ENCODE measurements at regions not wholly inside any gene's neighbourhood (a gene's known extent, or its start where the extent isn't known, plus 50 kb on each side); places are given as distances from the start of the nearest gene placed in this dataset.

DNA sequence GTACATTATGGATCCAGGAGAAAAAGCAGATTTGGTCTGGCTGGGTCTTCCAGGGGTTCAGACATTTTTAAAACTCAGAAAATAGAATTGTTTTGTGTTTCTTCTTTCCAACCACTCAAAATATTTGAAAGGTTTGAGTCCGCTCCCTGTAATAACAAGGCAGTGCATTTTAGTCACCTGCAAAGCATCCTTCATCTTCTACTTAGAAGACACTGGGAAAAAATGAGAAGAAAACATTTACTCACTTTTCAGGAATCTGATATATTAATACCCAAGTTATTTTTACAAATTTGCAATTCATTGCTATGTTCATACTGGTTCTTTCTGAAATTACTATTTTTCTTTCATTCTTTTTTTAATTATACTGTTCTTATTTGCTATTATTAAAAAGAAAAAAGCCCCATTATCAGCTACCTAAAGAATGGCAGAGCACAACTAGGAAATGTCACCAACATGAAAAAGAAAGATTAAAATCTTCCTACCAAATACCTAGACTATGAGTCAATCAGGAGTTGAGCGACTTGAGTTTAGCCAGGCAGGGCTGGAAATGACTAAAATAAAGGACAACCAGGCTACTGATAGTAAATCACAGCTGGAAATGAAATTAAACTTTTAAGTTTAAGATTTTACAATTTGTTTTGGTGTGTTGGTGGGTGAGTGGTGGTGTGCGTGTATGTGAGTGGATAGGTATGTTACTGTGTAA, 280.3 kb upstream of the THBS1 start:
- Histone ChIP-seq H3F3A (replicated peaks; ENCODE audit: insufficient read depth) (peaks cover 47% of the 10 kb centered on the region), H3K36me3 (replicated peaks in 1 of 2; ENCODE audit: control insufficient read depth in 1 of 2, insufficient read depth in 2 of 2, low read length in 1 of 2) (no peaks in the 10 kb centered on the region), H3K9me3 (no peaks in the 10 kb centered on the region), H3K4me2 (peak overlapping the region; percentile 38), H3K4me1 (ENCODE audit: control insufficient read depth in 1 of 2, insufficient read depth in 2 of 2, low read depth in 1 of 2, low read length in 1 of 2) (peaks cover 9 to 14% of the 10 kb centered on the region in 2 experiments), H2AFZ (ENCODE audit: low read depth) (no peak overlapping the region), H3K27me3 (ENCODE audit: insufficient read depth) (no peaks in the 10 kb centered on the region), H3K4me3 (ENCODE audit: low read depth in 2 of 2, low read length in 1 of 2) (no peak overlapping the region), H3K9ac (peak overlapping the region; percentile 59), H3K27ac (ENCODE audit: low read depth in 2 of 2, low read length in 1 of 2) (peak overlapping the region; percentile 87 to 95; a peak in 3 of 4 replicates), H4K20me1 (ENCODE audit: insufficient read depth) (no peaks in the 10 kb centered on the region), H3K79me2 (ENCODE audit: insufficient read depth) (no peaks in the 10 kb centered on the region), H3K9me2 (no peaks in the 10 kb centered on the region)
- DNase-seq: no peak
- ChIA-PET POLR2A (no interaction called here), CTCF (no interaction called here)
- WGBS (ENCODE audit: low lambda C conversion rate): 12% methylated on average over 3 of the region's 3 CpGs
- no peak for TF ChIP-seq RFX5 (IDR thresholded peaks at IDR 0.05; ENCODE audit: low read length)
- peak; percentile 89 for TF ChIP-seq FOXM1 (IDR thresholded peaks at IDR 0.05; ENCODE audit: low read depth)
- TF ChIP-seq, protein P1, sequence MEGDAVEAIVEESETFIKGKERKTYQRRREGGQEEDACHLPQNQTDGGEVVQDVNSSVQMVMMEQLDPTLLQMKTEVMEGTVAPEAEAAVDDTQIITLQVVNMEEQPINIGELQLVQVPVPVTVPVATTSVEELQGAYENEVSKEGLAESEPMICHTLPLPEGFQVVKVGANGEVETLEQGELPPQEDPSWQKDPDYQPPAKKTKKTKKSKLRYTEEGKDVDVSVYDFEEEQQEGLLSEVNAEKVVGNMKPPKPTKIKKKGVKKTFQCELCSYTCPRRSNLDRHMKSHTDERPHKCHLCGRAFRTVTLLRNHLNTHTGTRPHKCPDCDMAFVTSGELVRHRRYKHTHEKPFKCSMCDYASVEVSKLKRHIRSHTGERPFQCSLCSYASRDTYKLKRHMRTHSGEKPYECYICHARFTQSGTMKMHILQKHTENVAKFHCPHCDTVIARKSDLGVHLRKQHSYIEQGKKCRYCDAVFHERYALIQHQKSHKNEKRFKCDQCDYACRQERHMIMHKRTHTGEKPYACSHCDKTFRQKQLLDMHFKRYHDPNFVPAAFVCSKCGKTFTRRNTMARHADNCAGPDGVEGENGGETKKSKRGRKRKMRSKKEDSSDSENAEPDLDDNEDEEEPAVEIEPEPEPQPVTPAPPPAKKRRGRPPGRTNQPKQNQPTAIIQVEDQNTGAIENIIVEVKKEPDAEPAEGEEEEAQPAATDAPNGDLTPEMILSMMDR (IDR thresholded peaks at IDR 0.05): no peak
- TF ChIP-seq NFIC (IDR thresholded peaks at IDR 0.05; ENCODE audit: borderline replicate concordance): peak; percentile 82
- TF ChIP-seq, protein P2, sequence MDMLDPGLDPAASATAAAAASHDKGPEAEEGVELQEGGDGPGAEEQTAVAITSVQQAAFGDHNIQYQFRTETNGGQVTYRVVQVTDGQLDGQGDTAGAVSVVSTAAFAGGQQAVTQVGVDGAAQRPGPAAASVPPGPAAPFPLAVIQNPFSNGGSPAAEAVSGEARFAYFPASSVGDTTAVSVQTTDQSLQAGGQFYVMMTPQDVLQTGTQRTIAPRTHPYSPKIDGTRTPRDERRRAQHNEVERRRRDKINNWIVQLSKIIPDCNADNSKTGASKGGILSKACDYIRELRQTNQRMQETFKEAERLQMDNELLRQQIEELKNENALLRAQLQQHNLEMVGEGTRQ (IDR thresholded peaks at IDR 0.05; ENCODE audit: borderline replicate concordance, low read depth, low read length): no peak
- peak; percentile 12; the same call in 1 of the 2 replicates for TF ChIP-seq YY1 (IDR thresholded peaks at IDR 0.05; ENCODE audit: low read depth)
- peak; percentile 97 for TF ChIP-seq TEAD4 (IDR thresholded peaks at IDR 0.05; ENCODE audit: borderline replicate concordance, insufficient read depth)
- peak; percentile 72; the same call in 1 of the 2 replicates for TF ChIP-seq MEF2A (IDR thresholded peaks at IDR 0.05; ENCODE audit: borderline replicate concordance, low read depth)
- peak; percentile 99 for TF ChIP-seq TCF12 (IDR thresholded peaks at IDR 0.05)
- TF ChIP-seq SMC3 (IDR thresholded peaks at IDR 0.05; ENCODE audit: low read depth, low read length): no peak
- no peak for TF ChIP-seq GABPA (IDR thresholded peaks at IDR 0.05; ENCODE audit: low read depth)
- TF ChIP-seq POLR2AphosphoS5 (IDR thresholded peaks at IDR 0.05; ENCODE audit: low read depth, low read length): peak; percentile 90; the same call in 1 of the 2 replicates
- TF ChIP-seq, protein P3, sequence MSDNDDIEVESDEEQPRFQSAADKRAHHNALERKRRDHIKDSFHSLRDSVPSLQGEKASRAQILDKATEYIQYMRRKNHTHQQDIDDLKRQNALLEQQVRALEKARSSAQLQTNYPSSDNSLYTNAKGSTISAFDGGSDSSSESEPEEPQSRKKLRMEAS (IDR thresholded peaks at IDR 0.05; ENCODE audit: low read depth): peak; percentile 35; the same call in 1 of the 2 replicates
- TF ChIP-seq FOXJ3 (CRISPR knock-in tag; IDR thresholded peaks at IDR 0.05): no peak
- TF ChIP-seq, protein P4, sequence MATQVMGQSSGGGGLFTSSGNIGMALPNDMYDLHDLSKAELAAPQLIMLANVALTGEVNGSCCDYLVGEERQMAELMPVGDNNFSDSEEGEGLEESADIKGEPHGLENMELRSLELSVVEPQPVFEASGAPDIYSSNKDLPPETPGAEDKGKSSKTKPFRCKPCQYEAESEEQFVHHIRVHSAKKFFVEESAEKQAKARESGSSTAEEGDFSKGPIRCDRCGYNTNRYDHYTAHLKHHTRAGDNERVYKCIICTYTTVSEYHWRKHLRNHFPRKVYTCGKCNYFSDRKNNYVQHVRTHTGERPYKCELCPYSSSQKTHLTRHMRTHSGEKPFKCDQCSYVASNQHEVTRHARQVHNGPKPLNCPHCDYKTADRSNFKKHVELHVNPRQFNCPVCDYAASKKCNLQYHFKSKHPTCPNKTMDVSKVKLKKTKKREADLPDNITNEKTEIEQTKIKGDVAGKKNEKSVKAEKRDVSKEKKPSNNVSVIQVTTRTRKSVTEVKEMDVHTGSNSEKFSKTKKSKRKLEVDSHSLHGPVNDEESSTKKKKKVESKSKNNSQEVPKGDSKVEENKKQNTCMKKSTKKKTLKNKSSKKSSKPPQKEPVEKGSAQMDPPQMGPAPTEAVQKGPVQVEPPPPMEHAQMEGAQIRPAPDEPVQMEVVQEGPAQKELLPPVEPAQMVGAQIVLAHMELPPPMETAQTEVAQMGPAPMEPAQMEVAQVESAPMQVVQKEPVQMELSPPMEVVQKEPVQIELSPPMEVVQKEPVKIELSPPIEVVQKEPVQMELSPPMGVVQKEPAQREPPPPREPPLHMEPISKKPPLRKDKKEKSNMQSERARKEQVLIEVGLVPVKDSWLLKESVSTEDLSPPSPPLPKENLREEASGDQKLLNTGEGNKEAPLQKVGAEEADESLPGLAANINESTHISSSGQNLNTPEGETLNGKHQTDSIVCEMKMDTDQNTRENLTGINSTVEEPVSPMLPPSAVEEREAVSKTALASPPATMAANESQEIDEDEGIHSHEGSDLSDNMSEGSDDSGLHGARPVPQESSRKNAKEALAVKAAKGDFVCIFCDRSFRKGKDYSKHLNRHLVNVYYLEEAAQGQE (IDR thresholded peaks at IDR 0.05; ENCODE audit: low read depth, low read length): 0 out of 2 replicates have a peak, but pooled peaks have one; percentile 42
- peak; percentile 47 to 97; a peak in 3 of 4 replicates for TF ChIP-seq EP300 (IDR thresholded peaks at IDR 0.05; ENCODE audit: borderline replicate concordance in 1 of 2, low read depth in 1 of 2, low read length in 1 of 2)
- TF ChIP-seq, protein P5, sequence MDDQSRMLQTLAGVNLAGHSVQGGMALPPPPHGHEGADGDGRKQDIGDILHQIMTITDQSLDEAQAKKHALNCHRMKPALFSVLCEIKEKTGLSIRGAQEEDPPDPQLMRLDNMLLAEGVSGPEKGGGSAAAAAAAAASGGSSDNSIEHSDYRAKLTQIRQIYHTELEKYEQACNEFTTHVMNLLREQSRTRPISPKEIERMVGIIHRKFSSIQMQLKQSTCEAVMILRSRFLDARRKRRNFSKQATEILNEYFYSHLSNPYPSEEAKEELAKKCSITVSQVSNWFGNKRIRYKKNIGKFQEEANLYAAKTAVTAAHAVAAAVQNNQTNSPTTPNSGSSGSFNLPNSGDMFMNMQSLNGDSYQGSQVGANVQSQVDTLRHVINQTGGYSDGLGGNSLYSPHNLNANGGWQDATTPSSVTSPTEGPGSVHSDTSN (IDR thresholded peaks at IDR 0.05): peak; percentile 96
- TF ChIP-seq NRF1 (IDR thresholded peaks at IDR 0.05; ENCODE audit: low read depth, low read length): no peak
- TF ChIP-seq GATA2 (CRISPR knock-in tag; IDR thresholded peaks at IDR 0.05): no peak
- no peak for TF ChIP-seq CHD2 (IDR thresholded peaks at IDR 0.05; ENCODE audit: low read length, partially characterized antibody)
- TF ChIP-seq, protein P6, sequence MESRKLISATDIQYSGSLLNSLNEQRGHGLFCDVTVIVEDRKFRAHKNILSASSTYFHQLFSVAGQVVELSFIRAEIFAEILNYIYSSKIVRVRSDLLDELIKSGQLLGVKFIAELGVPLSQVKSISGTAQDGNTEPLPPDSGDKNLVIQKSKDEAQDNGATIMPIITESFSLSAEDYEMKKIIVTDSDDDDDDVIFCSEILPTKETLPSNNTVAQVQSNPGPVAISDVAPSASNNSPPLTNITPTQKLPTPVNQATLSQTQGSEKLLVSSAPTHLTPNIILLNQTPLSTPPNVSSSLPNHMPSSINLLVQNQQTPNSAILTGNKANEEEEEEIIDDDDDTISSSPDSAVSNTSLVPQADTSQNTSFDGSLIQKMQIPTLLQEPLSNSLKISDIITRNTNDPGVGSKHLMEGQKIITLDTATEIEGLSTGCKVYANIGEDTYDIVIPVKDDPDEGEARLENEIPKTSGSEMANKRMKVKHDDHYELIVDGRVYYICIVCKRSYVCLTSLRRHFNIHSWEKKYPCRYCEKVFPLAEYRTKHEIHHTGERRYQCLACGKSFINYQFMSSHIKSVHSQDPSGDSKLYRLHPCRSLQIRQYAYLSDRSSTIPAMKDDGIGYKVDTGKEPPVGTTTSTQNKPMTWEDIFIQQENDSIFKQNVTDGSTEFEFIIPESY (IDR thresholded peaks at IDR 0.05; ENCODE audit: borderline replicate concordance, low read depth): peak; percentile 73
- TF ChIP-seq, protein P7, sequence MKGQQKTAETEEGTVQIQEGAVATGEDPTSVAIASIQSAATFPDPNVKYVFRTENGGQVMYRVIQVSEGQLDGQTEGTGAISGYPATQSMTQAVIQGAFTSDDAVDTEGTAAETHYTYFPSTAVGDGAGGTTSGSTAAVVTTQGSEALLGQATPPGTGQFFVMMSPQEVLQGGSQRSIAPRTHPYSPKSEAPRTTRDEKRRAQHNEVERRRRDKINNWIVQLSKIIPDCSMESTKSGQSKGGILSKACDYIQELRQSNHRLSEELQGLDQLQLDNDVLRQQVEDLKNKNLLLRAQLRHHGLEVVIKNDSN (IDR thresholded peaks at IDR 0.05; ENCODE audit: borderline replicate concordance, low read depth): 0 out of 2 replicates have a peak, but pooled peaks have one; percentile 6

All from SK-N-SH (cell line).